IPS DF 4.7 (cell line): ENCODE measurements at regions not wholly inside any gene's neighbourhood (a gene's known extent, or its start where the extent isn't known, plus 50 kb on each side); places are given as distances from the start of the nearest gene placed in this dataset.

Experiments
- DNase-seq: peaks from one replicate; pipeline ENCODE4 v3.0.0-alpha.2; 2013; ENCODE audit warnings: low spot score; ENCODE audit errors: extremely low read depth

GRCh38 chrX:14476205-14476604 is 53.1 kb upstream of the GLRA2 start:
- DNase-seq: no peak

- no peak for DNase-seq
Observed at GRCh38 chrX:14449773-14450172, 79.6 kb upstream of the GLRA2 start.

GRCh38 chrX:14448406-14448805 is 80.9 kb upstream of the GLRA2 start:
- DNase-seq: no peak

GRCh38 chrX:14440106-14440505 is 89.2 kb upstream of the GLRA2 start:
- no peak for DNase-seq

GRCh38 chrX:14427614-14428013 is 101.7 kb upstream of the GLRA2 start:
- DNase-seq: no peak

GRCh38 chrX:14420841-14421240 is 108.5 kb upstream of the GLRA2 start:
- DNase-seq: no peak

GRCh38 chrX:14412686-14413085 is 116.7 kb upstream of the GLRA2 start:
- DNase-seq: no peak

- no peak for DNase-seq
Observed at GRCh38 chrX:14411326-14411725, 118.0 kb upstream of the GLRA2 start.

- DNase-seq: no peak
Observed at GRCh38 chrX:14409341-14409740, 120.0 kb upstream of the GLRA2 start.

GRCh38 chrX:14406225-14406624 is 123.1 kb upstream of the GLRA2 start:
- DNase-seq: no peak

- DNase-seq: no peak
Observed at GRCh38 chrX:14398725-14399124, 130.6 kb upstream of the GLRA2 start.

GRCh38 chrX:14389682-14390081 is 139.7 kb upstream of the GLRA2 start:
- no peak for DNase-seq

- DNase-seq: no peak
Observed at GRCh38 chrX:14386981-14387380, 142.4 kb upstream of the GLRA2 start.

GRCh38 chrX:14380044-14380443 is 149.3 kb upstream of the GLRA2 start:
- no peak for DNase-seq

- no peak for DNase-seq
Observed at GRCh38 chrX:14377427-14377826, 151.9 kb upstream of the GLRA2 start.

- DNase-seq: no peak
Observed at GRCh38 chrX:14363728-14364127, 165.6 kb upstream of the GLRA2 start.

- DNase-seq: no peak
Observed at GRCh38 chrX:14362721-14363120, 166.6 kb upstream of the GLRA2 start.

- DNase-seq: no peak
Observed at GRCh38 chrX:14361435-14361834, 167.9 kb upstream of the GLRA2 start.

- DNase-seq: no peak
Observed at GRCh38 chrX:14359727-14360126, 169.6 kb upstream of the GLRA2 start.

GRCh38 chrX:14359316-14359715 is 170.0 kb upstream of the GLRA2 start:
- DNase-seq: no peak

- no peak for DNase-seq
Observed at GRCh38 chrX:14357314-14357713, 172.0 kb upstream of the GLRA2 start.

GRCh38 chrX:14356401-14356800 is 172.9 kb upstream of the GLRA2 start:
- DNase-seq: no peak

GRCh38 chrX:14355556-14355955 is 173.8 kb upstream of the GLRA2 start:
- DNase-seq: no peak

GRCh38 chrX:14354521-14354920 is 174.8 kb upstream of the GLRA2 start:
- no peak for DNase-seq
